NCI-H446 (cell line): ENCODE measurements at regions not wholly inside any gene's neighbourhood (a gene's known extent, or its start where the extent isn't known, plus 50 kb on each side); places are given as distances from the start of the nearest gene placed in this dataset.

Experiments used
- DNase-seq, 2 experiments: peaks; one replicate each; lab custom pipeline; 2025; lab: John Stamatoyannopoulos, UW

- peak; percentile 28 to 51 for DNase-seq
Measured at GRCh38 chr14:60349663-60350365, 100.8 kb downstream of the PPM1A start.

- no peak for DNase-seq
Measured at GRCh38 chr14:60350366-60350720, 101.3 kb downstream of the PPM1A start.

GRCh38 chr14:60353420-60353819 lies 104.4 kb downstream of the PPM1A start:
- DNase-seq = no peak

- no peak for DNase-seq
Measured at GRCh38 chr14:60355768-60356167, 106.7 kb downstream of the PPM1A start.

- DNase-seq = no peak
Measured at GRCh38 chr14:60356386-60356785, 107.4 kb downstream of the PPM1A start.

- no peak for DNase-seq
Measured at GRCh38 chr14:60356906-60357550, 108.0 kb downstream of the PPM1A start.

- DNase-seq = no peak
Measured at GRCh38 chr14:60357551-60358149, 108.6 kb downstream of the PPM1A start.

- DNase-seq = no peak
Measured at GRCh38 chr14:60363275-60363674, 114.3 kb downstream of the PPM1A start.

GRCh38 chr14:60363687-60364086 lies 114.7 kb downstream of the PPM1A start:
- DNase-seq = no peak

- peak in 1 of 2 experiments; percentile 5 for DNase-seq
Measured at GRCh38 chr14:60381909-60382308, 104.0 kb downstream of the C14orf39 start.
